ENCODE measurements at regions not wholly inside any gene's neighbourhood (a gene's known extent, or its start where the extent isn't known, plus 50 kb on each side); places are given as distances from the start of the nearest gene placed in this dataset.
"Not testable (repeated sequence)": the region's sequence is repeated elsewhere in the genome, so short reads cannot be mapped to it uniquely, and the experiment has no call there.

DNA sequence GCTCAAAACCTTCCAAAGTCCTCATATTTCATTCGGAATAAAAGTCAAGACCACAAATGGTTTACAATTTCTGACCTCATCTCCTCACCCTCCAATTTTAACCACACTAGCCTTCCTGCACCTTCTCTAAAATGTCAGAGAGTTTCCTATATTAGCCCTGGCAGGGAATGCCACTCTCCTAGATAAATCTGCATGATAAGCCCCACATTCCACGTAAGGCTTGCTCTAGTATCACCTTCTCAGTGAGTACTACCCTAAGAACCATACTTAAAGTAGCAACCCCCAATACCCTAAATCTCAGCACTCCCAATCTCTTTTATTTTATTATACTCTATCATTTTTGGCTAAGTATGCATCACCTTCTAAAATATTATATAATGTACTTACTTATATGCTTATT is 100.5 kb upstream of the SLITRK5 start:
- peaks cover 7% of the 10 kb centered on the region for H3K9me3 Mint-ChIP-seq
- no peak overlapping the region for H3K4me3 Mint-ChIP-seq
- no peaks in the 10 kb centered on the region for H3K36me3 Mint-ChIP-seq
- no peaks in the 10 kb centered on the region for H3K4me1 Mint-ChIP-seq
- peaks cover 3% of the 10 kb centered on the region for H3K27me3 Mint-ChIP-seq (ENCODE audit: low read depth)
- no peak for DNase-seq (ENCODE audit: low spot score in 2 of 2, unreplicated experiment in 2 of 2)
- TF ChIP-seq, protein P1, sequence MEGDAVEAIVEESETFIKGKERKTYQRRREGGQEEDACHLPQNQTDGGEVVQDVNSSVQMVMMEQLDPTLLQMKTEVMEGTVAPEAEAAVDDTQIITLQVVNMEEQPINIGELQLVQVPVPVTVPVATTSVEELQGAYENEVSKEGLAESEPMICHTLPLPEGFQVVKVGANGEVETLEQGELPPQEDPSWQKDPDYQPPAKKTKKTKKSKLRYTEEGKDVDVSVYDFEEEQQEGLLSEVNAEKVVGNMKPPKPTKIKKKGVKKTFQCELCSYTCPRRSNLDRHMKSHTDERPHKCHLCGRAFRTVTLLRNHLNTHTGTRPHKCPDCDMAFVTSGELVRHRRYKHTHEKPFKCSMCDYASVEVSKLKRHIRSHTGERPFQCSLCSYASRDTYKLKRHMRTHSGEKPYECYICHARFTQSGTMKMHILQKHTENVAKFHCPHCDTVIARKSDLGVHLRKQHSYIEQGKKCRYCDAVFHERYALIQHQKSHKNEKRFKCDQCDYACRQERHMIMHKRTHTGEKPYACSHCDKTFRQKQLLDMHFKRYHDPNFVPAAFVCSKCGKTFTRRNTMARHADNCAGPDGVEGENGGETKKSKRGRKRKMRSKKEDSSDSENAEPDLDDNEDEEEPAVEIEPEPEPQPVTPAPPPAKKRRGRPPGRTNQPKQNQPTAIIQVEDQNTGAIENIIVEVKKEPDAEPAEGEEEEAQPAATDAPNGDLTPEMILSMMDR (IDR thresholded peaks at IDR 0.05; ENCODE audit: unreplicated experiment): no peak
- H3K27ac Mint-ChIP-seq: no peak overlapping the region

DNA sequence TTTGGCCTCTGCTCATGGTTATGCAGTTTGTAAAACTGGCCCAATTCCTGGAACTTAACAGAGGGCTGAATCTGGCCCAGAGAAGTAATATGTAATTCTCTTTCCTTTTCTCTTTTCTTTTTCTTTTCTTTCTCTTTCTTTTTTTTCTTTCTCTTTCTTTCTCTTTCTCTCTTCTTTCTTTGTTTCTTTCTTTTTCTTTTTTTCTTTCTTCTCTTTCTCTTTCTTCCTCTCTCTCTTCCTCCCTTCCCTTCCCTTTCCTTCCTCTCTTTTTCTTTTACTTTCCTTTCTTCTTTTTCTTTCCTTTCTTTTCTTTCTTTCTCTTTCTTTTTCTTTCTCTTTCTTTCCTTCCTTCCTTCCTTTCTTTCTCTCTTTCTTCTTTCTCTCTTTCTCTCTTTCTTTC is 88.8 kb upstream of the SLITRK5 start:
- TF ChIP-seq, protein P1 (IDR thresholded peaks at IDR 0.05; ENCODE audit: unreplicated experiment): no peak
- Mint-ChIP-seq H3K4me3 (no peak overlapping the region), H3K4me1 (no peaks in the 10 kb centered on the region), H3K9me3 (no peaks in the 10 kb centered on the region), H3K36me3 (no peaks in the 10 kb centered on the region), H3K27me3 (ENCODE audit: low read depth) (peaks cover 10% of the 10 kb centered on the region), H3K27ac (no peak overlapping the region)
- no peak for DNase-seq (ENCODE audit: low spot score in 2 of 2, unreplicated experiment in 2 of 2)

DNA sequence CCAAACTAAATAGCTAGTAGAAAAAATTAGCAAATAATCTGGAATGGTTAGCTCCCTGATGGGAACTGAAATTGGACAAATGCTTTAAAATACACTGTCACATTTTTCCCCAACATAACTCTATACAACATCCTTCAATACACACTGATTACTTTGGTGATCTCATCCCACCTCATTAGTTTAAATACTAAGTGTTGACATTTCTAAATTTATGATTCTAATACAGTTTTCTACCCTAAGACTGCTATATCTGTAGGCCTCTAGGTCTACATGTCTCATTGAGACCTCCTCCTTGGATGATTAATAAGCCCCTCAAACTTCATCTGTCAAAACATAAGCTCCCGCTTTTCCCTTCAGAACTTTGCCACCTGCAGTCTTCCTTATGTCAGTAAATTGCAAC is 80.7 kb upstream of the SLITRK5 start:
- Mint-ChIP-seq H3K27ac (no peak overlapping the region), H3K9me3 (no peaks in the 10 kb centered on the region), H3K36me3 (no peaks in the 10 kb centered on the region), H3K27me3 (ENCODE audit: low read depth) (no peaks in the 10 kb centered on the region), H3K4me3 (no peak overlapping the region), H3K4me1 (no peaks in the 10 kb centered on the region)
- TF ChIP-seq, protein P1 (IDR thresholded peaks at IDR 0.05; ENCODE audit: unreplicated experiment): no peak
- no peak for DNase-seq (ENCODE audit: low spot score in 2 of 2, unreplicated experiment in 2 of 2)

DNA sequence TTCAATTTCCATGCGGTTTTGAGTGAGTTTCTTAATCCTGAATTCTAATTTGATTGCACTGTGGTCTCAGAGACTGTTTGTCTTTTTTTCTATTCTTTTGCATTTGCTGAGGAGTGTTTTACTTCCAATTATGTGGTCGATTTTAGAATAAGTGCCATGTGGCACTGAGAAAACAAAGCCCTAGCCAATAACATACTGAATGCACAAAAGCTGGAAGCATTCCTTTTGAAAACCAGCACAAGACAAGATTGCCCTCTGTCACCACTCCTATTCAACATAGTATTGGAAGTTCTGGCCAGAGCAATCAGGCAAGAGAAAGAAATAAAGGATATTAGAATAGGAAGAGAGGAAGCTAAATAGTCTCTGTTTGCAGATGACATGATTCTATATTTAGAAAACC is 66.7 kb upstream of the SLITRK5 start:
- H3K27me3 Mint-ChIP-seq (ENCODE audit: low read depth); H3K27ac Mint-ChIP-seq; H3K4me1 Mint-ChIP-seq; H3K36me3 Mint-ChIP-seq; H3K4me3 Mint-ChIP-seq; DNase-seq (ENCODE audit: low spot score in 2 of 2, unreplicated experiment in 2 of 2): not testable (repeated sequence)
- peaks cover 16% of the 10 kb centered on the region for H3K9me3 Mint-ChIP-seq

- no peak for DNase-seq (ENCODE audit: low spot score in 2 of 2, unreplicated experiment in 2 of 2)
- peaks cover 2% of the 10 kb centered on the region for H3K27me3 Mint-ChIP-seq (ENCODE audit: low read depth)
- H3K4me1 Mint-ChIP-seq: no peaks in the 10 kb centered on the region
- H3K27ac Mint-ChIP-seq: no peak overlapping the region
- TF ChIP-seq, protein P1 (IDR thresholded peaks at IDR 0.05; ENCODE audit: unreplicated experiment): no peak
- H3K36me3 Mint-ChIP-seq: no peaks in the 10 kb centered on the region
- peaks cover 16% of the 10 kb centered on the region for H3K9me3 Mint-ChIP-seq
- no peak overlapping the region for H3K4me3 Mint-ChIP-seq
Measured at GRCh38 chr13:87607266-87607665, 63.9 kb upstream of the SLITRK5 start.

DNA sequence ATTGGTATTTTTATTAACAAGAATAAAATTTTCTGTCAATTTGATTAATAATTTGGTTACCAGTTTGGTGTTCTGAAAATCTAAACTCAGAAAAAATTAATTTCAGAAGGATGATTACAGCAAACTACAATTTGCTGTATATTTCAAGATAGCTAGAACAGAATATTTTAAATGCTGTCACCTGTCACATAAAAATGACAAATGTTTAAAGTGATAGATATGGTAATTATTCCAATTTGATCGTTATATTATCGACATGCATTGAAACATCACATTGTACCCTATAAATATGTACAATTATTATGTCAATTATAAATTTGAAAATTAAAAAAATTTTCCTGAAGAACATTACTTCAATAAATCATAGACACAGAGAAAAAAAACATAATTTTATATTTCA is 56.9 kb upstream of the SLITRK5 start:
- H3K27me3 Mint-ChIP-seq (ENCODE audit: low read depth): no peaks in the 10 kb centered on the region
- no peaks in the 10 kb centered on the region for H3K4me1 Mint-ChIP-seq
- no peak overlapping the region for H3K27ac Mint-ChIP-seq
- H3K9me3 Mint-ChIP-seq: no peaks in the 10 kb centered on the region
- H3K4me3 Mint-ChIP-seq: no peak overlapping the region
- H3K36me3 Mint-ChIP-seq: no peaks in the 10 kb centered on the region
- DNase-seq (ENCODE audit: low spot score in 2 of 2, unreplicated experiment in 2 of 2): no peak
- TF ChIP-seq, protein P1 (IDR thresholded peaks at IDR 0.05; ENCODE audit: unreplicated experiment): no peak

Data from mesothelial cell of epicardium (in vitro differentiated cells).